ENCODE measurements at regions not wholly inside any gene's neighbourhood (a gene's known extent, or its start where the extent isn't known, plus 50 kb on each side); places are given as distances from the start of the nearest gene placed in this dataset.

DNA sequence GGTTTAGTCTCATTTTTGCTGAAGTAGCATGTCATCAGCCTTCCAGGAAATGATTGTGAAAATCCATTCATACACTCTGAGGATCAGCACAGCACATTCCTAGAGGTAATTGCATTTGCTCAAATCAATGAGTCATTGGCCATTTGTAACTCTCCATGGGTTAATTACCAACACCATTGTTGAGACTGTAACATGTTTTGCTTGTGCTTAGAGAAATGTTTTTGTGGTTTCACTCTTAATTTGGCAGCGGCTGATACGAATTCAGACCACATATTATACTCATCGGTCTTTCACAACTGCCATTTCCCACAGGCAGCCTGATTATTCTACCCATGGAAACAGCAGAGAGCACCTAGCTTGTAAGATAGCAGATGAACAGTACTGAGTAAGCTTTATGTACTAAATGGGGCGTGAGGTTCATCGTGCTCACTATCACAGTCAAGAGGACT lies 110.3 kb downstream of the NHLRC3 start:
- TF ChIP-seq, protein P1, sequence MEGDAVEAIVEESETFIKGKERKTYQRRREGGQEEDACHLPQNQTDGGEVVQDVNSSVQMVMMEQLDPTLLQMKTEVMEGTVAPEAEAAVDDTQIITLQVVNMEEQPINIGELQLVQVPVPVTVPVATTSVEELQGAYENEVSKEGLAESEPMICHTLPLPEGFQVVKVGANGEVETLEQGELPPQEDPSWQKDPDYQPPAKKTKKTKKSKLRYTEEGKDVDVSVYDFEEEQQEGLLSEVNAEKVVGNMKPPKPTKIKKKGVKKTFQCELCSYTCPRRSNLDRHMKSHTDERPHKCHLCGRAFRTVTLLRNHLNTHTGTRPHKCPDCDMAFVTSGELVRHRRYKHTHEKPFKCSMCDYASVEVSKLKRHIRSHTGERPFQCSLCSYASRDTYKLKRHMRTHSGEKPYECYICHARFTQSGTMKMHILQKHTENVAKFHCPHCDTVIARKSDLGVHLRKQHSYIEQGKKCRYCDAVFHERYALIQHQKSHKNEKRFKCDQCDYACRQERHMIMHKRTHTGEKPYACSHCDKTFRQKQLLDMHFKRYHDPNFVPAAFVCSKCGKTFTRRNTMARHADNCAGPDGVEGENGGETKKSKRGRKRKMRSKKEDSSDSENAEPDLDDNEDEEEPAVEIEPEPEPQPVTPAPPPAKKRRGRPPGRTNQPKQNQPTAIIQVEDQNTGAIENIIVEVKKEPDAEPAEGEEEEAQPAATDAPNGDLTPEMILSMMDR (IDR thresholded peaks at IDR 0.05) = no peak
- no peak for TF ChIP-seq TCF7L2 (IDR thresholded peaks at IDR 0.05; ENCODE audit: low read depth, low read length)
- TF ChIP-seq POLR2AphosphoS5 (IDR thresholded peaks at IDR 0.05; ENCODE audit: low read depth, low read length) = no peak
- TF ChIP-seq SIN3A (IDR thresholded peaks at IDR 0.05; ENCODE audit: borderline replicate concordance, insufficient read depth, low read depth, low read length) = no peak
